HepG2 (cell line): ENCODE measurements at regions not wholly inside any gene's neighbourhood (a gene's known extent, or its start where the extent isn't known, plus 50 kb on each side); places are given as distances from the start of the nearest gene placed in this dataset.

Source experiments
- ARNT2 ChIP-seq: sonication (generic); formaldehyde crosslinking; IDR thresholded peaks from 2 replicates; pipeline ENCODE4 v1.8.0; 2022; ENCODE audit warnings: mild to moderate bottlenecking, low read depth, missing genetic modification reagents, moderate library complexity
- ATF1 ChIP-seq: IDR thresholded peaks from 2 replicates; pipeline ENCODE4 v1.6.1; 2016; ENCODE audit warnings: mild to moderate bottlenecking, control low read depth
- BCLAF1 ChIP-seq: fragments of 450-650 bp; IDR thresholded peaks from 2 replicates; pipeline ENCODE4 v1.6.1; 2017; ENCODE audit warnings: mild to moderate bottlenecking
- FOXC1 ChIP-seq: sonication (generic); formaldehyde crosslinking; IDR thresholded peaks from 2 replicates; pipeline ENCODE4 v1.8.0; 2022; ENCODE audit warnings: mild to moderate bottlenecking, missing genetic modification reagents, borderline replicate concordance
- FOXJ3 ChIP-seq: sonication (generic); formaldehyde crosslinking; IDR thresholded peaks from 2 replicates; pipeline ENCODE4 v1.4.0; 2020; ENCODE audit warnings: missing genetic modification reagents, mild to moderate bottlenecking, borderline replicate concordance
- GMEB1 ChIP-seq: sonication (generic); formaldehyde crosslinking; IDR thresholded peaks from 2 replicates; pipeline ENCODE4 v1.5.1; 2020; ENCODE audit warnings: missing genetic modification reagents, mild to moderate bottlenecking, borderline replicate concordance
- HCFC1 ChIP-seq: fragments of 150-350 bp; IDR thresholded peaks from 2 replicates; pipeline ENCODE4 v1.6.1; 2014; ENCODE audit warnings: low read depth, low read length
- RERE ChIP-seq: IDR thresholded peaks from 2 replicates; pipeline ENCODE4 v1.6.1; 2016; ENCODE audit warnings: low read depth, missing genetic modification reagents, missing compliant biosample characterization
- RFXAP ChIP-seq: sonication (generic); formaldehyde crosslinking; IDR thresholded peaks from 2 replicates; pipeline ENCODE4 v1.4.0; 2020; ENCODE audit warnings: missing genetic modification reagents, borderline replicate concordance
- SAP130 ChIP-seq: IDR thresholded peaks from 2 replicates; pipeline ENCODE4 v1.6.1; 2016; ENCODE audit warnings: low read depth
- SKIL ChIP-seq: sonication (generic); formaldehyde crosslinking; IDR thresholded peaks from 2 replicates; pipeline ENCODE4 v1.8.0; 2022; ENCODE audit warnings: missing genetic modification reagents, mild to moderate bottlenecking, moderate library complexity, borderline replicate concordance
- SMAD1 ChIP-seq: sonication (generic); formaldehyde crosslinking; IDR thresholded peaks from 2 replicates; pipeline ENCODE4 v1.4.0; 2020; ENCODE audit warnings: missing genetic modification reagents, low read depth, mild to moderate bottlenecking, borderline replicate concordance
- TBX2 ChIP-seq: sonication (generic); formaldehyde crosslinking; IDR thresholded peaks from 2 replicates; pipeline ENCODE4 v1.5.0; 2020; ENCODE audit warnings: missing genetic modification reagents, mild to moderate bottlenecking, borderline replicate concordance
- ZFP90 ChIP-seq: sonication (generic); formaldehyde crosslinking; IDR thresholded peaks from 2 replicates; pipeline ENCODE4 v1.8.0; 2022; ENCODE audit warnings: missing genetic modification reagents, mild to moderate bottlenecking, inconsistent platforms, borderline replicate concordance
- ZNF510 ChIP-seq: sonication (generic); formaldehyde crosslinking; IDR thresholded peaks from 2 replicates; pipeline ENCODE4 v1.4.0; 2020; ENCODE audit warnings: low read depth, mild to moderate bottlenecking, missing genetic modification reagents
- ZNF629 ChIP-seq: sonication (generic); formaldehyde crosslinking; conservative IDR thresholded peaks from 2 replicates; pipeline ENCODE4 v1.5.0; 2020; ENCODE audit warnings: missing genetic modification reagents
- ZNF816 ChIP-seq: sonication (generic); formaldehyde crosslinking; IDR thresholded peaks from 2 replicates; pipeline ENCODE4 v1.8.0; 2022; ENCODE audit warnings: missing genetic modification reagents, mild to moderate bottlenecking, borderline replicate concordance

GRCh38 chr2:42941633-42942176 is 149.3 kb upstream of the HAAO start (continued):
- TF ChIP-seq GMEB1 (CRISPR knock-in tag) (no peak), ATF1 (CRISPR knock-in tag) (peak; percentile 64), RERE (no peak), ARNT2 (0 out of 2 replicates have a peak, but pooled peaks have one; percentile 54), SKIL (CRISPR knock-in tag) (peak; percentile 84), SMAD1 (CRISPR knock-in tag) (no peak), RFXAP (CRISPR knock-in tag) (peak; percentile 55; the same call in 1 of the 2 replicates), FOXJ3 (CRISPR knock-in tag) (peak; percentile 58; the same call in 1 of the 2 replicates), ZNF510 (no peak), ZNF816 (CRISPR knock-in tag) (peak; percentile 70; the same call in 1 of the 2 replicates), TBX2 (CRISPR knock-in tag) (peak; percentile 36; the same call in 1 of the 2 replicates), SAP130 (CRISPR knock-in tag) (peak; percentile 42), FOXC1 (CRISPR knock-in tag) (0 out of 2 replicates have a peak, but pooled peaks have one; percentile 68), BCLAF1 (no peak), HCFC1 (no peak), ZNF629 (peak; percentile 9; the same call in 1 of the 2 replicates), ZFP90 (CRISPR knock-in tag) (0 out of 2 replicates have a peak, but pooled peaks have one; percentile 23)
